SK-N-SH (cell line): ENCODE measurements at regions not wholly inside any gene's neighbourhood (a gene's known extent, or its start where the extent isn't known, plus 50 kb on each side); places are given as distances from the start of the nearest gene placed in this dataset.

Experiments used
- CTCF ChIA-PET: fragments of 300-600, 350-600 bp; formaldehyde crosslinking; extraction: SDS; loops from one replicate; lab custom pipeline; 2021; lab: Yijun Ruan, JAX
- POLR2A ChIA-PET: fragments of 350-600 bp; sonication (Branson Sonifier 250); formaldehyde crosslinking; extraction: SDS; loops from one replicate; lab custom pipeline; 2020; ENCODE audit warnings: antibody characterized with exemption, inconsistent platforms; lab: Yijun Ruan, JAX
- DNase-seq: peaks from one replicate; pipeline ENCODE4 v3.0.0; 2012
- H2AFZ ChIP-seq: fragments of 200-600 bp; sonication (generic); 2 replicates; pipeline ENCODE4 v1.8.1; 2016; ENCODE audit warnings: antibody characterized with exemption, mild to moderate bottlenecking, low read depth
- H3F3A ChIP-seq: fragments of 200-600 bp; sonication (generic); replicated peaks from 2 replicates; pipeline ENCODE3; 2016; ENCODE audit warnings: antibody characterized with exemption, mild to moderate bottlenecking; ENCODE audit not compliant: insufficient read depth
- H3K27ac ChIP-seq, 2 experiments: fragments of 200-500 bp in 1 of 2; fragments of 200-600 bp in 1 of 2; sonication (Bioruptor generic) in 1 of 2; sonication (generic), shearing (Covaris generic) in 1 of 2; 2 replicates each; pipeline versions ENCODE4 v1.5.1 to v1.6.1; 2014 to 2016; ENCODE audit warnings: low read depth in 2 of 2, inconsistent platforms in 1 of 2, low read length in 1 of 2, mild to moderate bottlenecking in 1 of 2, mixed read lengths in 1 of 2
- H3K27me3 ChIP-seq: fragments of 200-600 bp; sonication (generic), shearing (Covaris generic); 2 replicates; pipeline ENCODE4 v1.6.1; 2016; ENCODE audit warnings: mixed run types; ENCODE audit not compliant: insufficient read depth
- H3K36me3 ChIP-seq, 2 experiments: fragments of 200-500 bp in 1 of 2; fragments of 200-600 bp in 1 of 2; sonication (Bioruptor generic) in 1 of 2; sonication (generic) in 1 of 2; replicated peaks in 1 of 2; 2 replicates each; pipeline versions ENCODE3 to v1.5.1; 2014 to 2016; ENCODE audit warnings: low read length in 1 of 2, mild to moderate bottlenecking in 1 of 2; ENCODE audit not compliant: insufficient read depth in 2 of 2, control insufficient read depth in 1 of 2
- H3K4me1 ChIP-seq, 2 experiments: fragments of 200-500 bp in 1 of 2; fragments of 200-600 bp in 1 of 2; sonication (Bioruptor generic) in 1 of 2; sonication (generic), shearing (Covaris generic) in 1 of 2; 2 replicates each; pipeline versions ENCODE4 v1.5.1 to v1.6.1; 2014 to 2016; ENCODE audit warnings: low read depth in 1 of 2, low read length in 1 of 2, mixed run types in 1 of 2; ENCODE audit not compliant: insufficient read depth in 2 of 2, control insufficient read depth in 1 of 2
- H3K4me2 ChIP-seq: fragments of 200-600 bp; sonication (generic), shearing (Covaris generic); 2 replicates; pipeline ENCODE4 v1.6.1; 2017; ENCODE audit warnings: mixed run types
- H3K4me3 ChIP-seq, 2 experiments: fragments of 200-500 bp in 1 of 2; fragments of 200-600 bp in 1 of 2; sonication (Bioruptor generic) in 1 of 2; sonication (generic), shearing (Covaris generic) in 1 of 2; 2 replicates each; pipeline versions ENCODE4 v1.5.1 to v1.8.1; 2014 to 2016; ENCODE audit warnings: low read depth in 2 of 2, inconsistent platforms in 1 of 2, low read length in 1 of 2, mild to moderate bottlenecking in 1 of 2, mixed read lengths in 1 of 2, moderate library complexity in 1 of 2
- H3K79me2 ChIP-seq: fragments of 200-600 bp; sonication (generic); 2 replicates; pipeline ENCODE4 v1.8.1; 2017; ENCODE audit warnings: mild to moderate bottlenecking; ENCODE audit not compliant: insufficient read depth
- H3K9ac ChIP-seq: fragments of 200-600 bp; sonication (generic); 2 replicates; pipeline ENCODE4 v1.6.1; 2017; ENCODE audit warnings: mixed run types
- H3K9me2 ChIP-seq: fragments of 200-600 bp; sonication (generic); 2 replicates; pipeline ENCODE4 v1.6.1; 2017; ENCODE audit warnings: mixed run types
- H3K9me3 ChIP-seq: fragments of 200-600 bp; sonication (generic); 2 replicates; pipeline ENCODE4 v1.6.1; 2017; ENCODE audit warnings: mixed run types, mild to moderate bottlenecking, moderate library complexity
- H4K20me1 ChIP-seq: fragments of 200-600 bp; sonication (generic); 2 replicates; pipeline ENCODE4 v1.6.1; 2017; ENCODE audit warnings: mild to moderate bottlenecking, mixed run types; ENCODE audit not compliant: insufficient read depth
- CHD2 ChIP-seq: fragments of 150-350 bp; IDR thresholded peaks from 2 replicates; pipeline ENCODE4 v1.6.1; 2018; ENCODE audit warnings: low read length; ENCODE audit not compliant: partially characterized antibody
- EP300 ChIP-seq, 2 experiments: IDR thresholded peaks; 2 replicates each; pipeline versions ENCODE4 v1.4.0 to v1.6.1; 2012; ENCODE audit warnings: borderline replicate concordance in 1 of 2, low read depth in 1 of 2, low read length in 1 of 2
- EZH2phosphoT487 ChIP-seq: fragments of 200-600 bp; sonication (generic); IDR thresholded peaks from 2 replicates; pipeline ENCODE4 v1.6.1; 2017; ENCODE audit warnings: low read depth, mixed run types, mild to moderate bottlenecking, antibody characterized with exemption, moderate library complexity, borderline replicate concordance
- FOSL2 ChIP-seq: IDR thresholded peaks from 2 replicates; pipeline ENCODE4 v1.4.0; 2012; ENCODE audit warnings: low read depth, mild to moderate bottlenecking, moderate library complexity, borderline replicate concordance
- FOXJ3 ChIP-seq: sonication (generic); formaldehyde crosslinking; IDR thresholded peaks from 2 replicates; pipeline ENCODE4 v1.5.1; 2020; ENCODE audit warnings: mild to moderate bottlenecking, missing genetic modification reagents
- GABPA ChIP-seq: IDR thresholded peaks from 2 replicates; pipeline ENCODE4 v1.4.0; 2012; ENCODE audit warnings: low read depth, mild to moderate bottlenecking
- GATA2 ChIP-seq: sonication (generic); formaldehyde crosslinking; IDR thresholded peaks from 2 replicates; pipeline ENCODE4 v1.5.0; 2020; ENCODE audit warnings: mild to moderate bottlenecking, missing genetic modification reagents
- NRF1 ChIP-seq: IDR thresholded peaks from 2 replicates; pipeline ENCODE4 v1.6.1; 2012; ENCODE audit warnings: low read depth, mild to moderate bottlenecking, low read length
- PBX3 ChIP-seq: IDR thresholded peaks from 2 replicates; pipeline ENCODE4; 2012
- POLR2AphosphoS5 ChIP-seq: IDR thresholded peaks from 2 replicates; pipeline ENCODE4 v1.6.1; 2012; ENCODE audit warnings: low read depth, low read length
- RAD21 ChIP-seq: IDR thresholded peaks from 2 replicates; pipeline ENCODE4 v1.6.1; 2012; ENCODE audit warnings: mild to moderate bottlenecking, low read length
- REST ChIP-seq: IDR thresholded peaks from 2 replicates; pipeline ENCODE4 v1.6.1; 2012; ENCODE audit warnings: mild to moderate bottlenecking, low read depth, low read length, moderate library complexity
- SIN3A ChIP-seq: IDR thresholded peaks from 2 replicates; pipeline ENCODE4 v1.6.1; 2012; ENCODE audit warnings: low read depth, mild to moderate bottlenecking, low read length, moderate library complexity, borderline replicate concordance
- SMC3 ChIP-seq: IDR thresholded peaks from 2 replicates; pipeline ENCODE4 v1.6.1; 2012; ENCODE audit warnings: low read depth, low read length, improper control_type of control experiment
- WGBS: methylation state at CpG from one replicate; pipeline ENCODE4 v1.1.6; 2017; ENCODE audit warnings: low lambda C conversion rate; 5-methylcytosine and 5-hydroxymethylcytosine counted together
- TF ChIP-seq, protein P1 (sequence below): fragments of 150-350 bp; IDR thresholded peaks from 2 replicates; pipeline ENCODE4 v1.6.1; 2017; ENCODE audit warnings: antibody characterized with exemption, low read length, low read depth, borderline replicate concordance
- TF ChIP-seq, protein P2 (sequence below): IDR thresholded peaks from 2 replicates; pipeline ENCODE4 v1.4.0; 2012; ENCODE audit warnings: low read depth

- Histone ChIP-seq H3K9me2 (no peaks in the 10 kb centered on the region), H3K9me3 (0 out of 2 replicates have a peak, but pooled peaks cover 3% of the 10 kb centered on the region), H3K4me1 (no peaks in the 10 kb centered on the region), H3K9ac (no peak overlapping the region), H3K79me2 (no peaks in the 10 kb centered on the region), H3K4me2 (no peak overlapping the region), H4K20me1 (no peaks in the 10 kb centered on the region), H3K27me3 (no peaks in the 10 kb centered on the region), H3K27ac (no peak overlapping the region), H3K36me3 (no peaks in the 10 kb centered on the region), H2AFZ (no peak overlapping the region), H3F3A (no peaks in the 10 kb centered on the region), H3K4me3 (no peak overlapping the region)
- 19% methylated on average over 1 of the region's 1 CpG for WGBS
- ChIA-PET POLR2A (no interaction called here), CTCF (no interaction called here)
- DNase-seq, result no peak
- TF ChIP-seq SIN3A (no peak), REST (no peak), CHD2 (no peak), SMC3 (no peak), NRF1 (no peak), EZH2phosphoT487 (no peak), POLR2AphosphoS5 (no peak), GABPA (no peak), RAD21 (no peak), FOXJ3 (no peak), FOSL2 (no peak), PBX3 (no peak), GATA2 (CRISPR knock-in tag) (no peak), EP300 (IDR thresholded peaks at IDR 0.05; ENCODE audit: borderline replicate concordance in 1 of 2, low read depth in 1 of 2, low read length in 1 of 2) (no peak)
- TF ChIP-seq, protein P1, sequence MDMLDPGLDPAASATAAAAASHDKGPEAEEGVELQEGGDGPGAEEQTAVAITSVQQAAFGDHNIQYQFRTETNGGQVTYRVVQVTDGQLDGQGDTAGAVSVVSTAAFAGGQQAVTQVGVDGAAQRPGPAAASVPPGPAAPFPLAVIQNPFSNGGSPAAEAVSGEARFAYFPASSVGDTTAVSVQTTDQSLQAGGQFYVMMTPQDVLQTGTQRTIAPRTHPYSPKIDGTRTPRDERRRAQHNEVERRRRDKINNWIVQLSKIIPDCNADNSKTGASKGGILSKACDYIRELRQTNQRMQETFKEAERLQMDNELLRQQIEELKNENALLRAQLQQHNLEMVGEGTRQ, result no peak
- TF ChIP-seq, protein P2, sequence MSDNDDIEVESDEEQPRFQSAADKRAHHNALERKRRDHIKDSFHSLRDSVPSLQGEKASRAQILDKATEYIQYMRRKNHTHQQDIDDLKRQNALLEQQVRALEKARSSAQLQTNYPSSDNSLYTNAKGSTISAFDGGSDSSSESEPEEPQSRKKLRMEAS, result no peak
Measured at GRCh38 chr20:12512755-12513154, 496.0 kb upstream of the SPTLC3 start.
